Tibial nerve (tissue), 3 donors: ENCODE measurements at regions not wholly inside any gene's neighbourhood (a gene's known extent, or its start where the extent isn't known, plus 50 kb on each side); places are given as distances from the start of the nearest gene placed in this dataset.

Experiments
- CTCF ChIP-seq, 5 experiments: fragments of 200-600 bp in 3 of 5; fragments of 450-650 bp in 2 of 5; sonication (generic) in 3 of 5; IDR thresholded peaks; one replicate each; pipeline ENCODE4 v1.5.1; 2016 to 2019; ENCODE audit warnings: antibody characterized with exemption in 5 of 5, mild to moderate bottlenecking in 3 of 5, moderate library complexity in 2 of 5
- POLR2A ChIP-seq, 2 donors: fragments of 450-650 bp; IDR thresholded peaks; one replicate each; pipeline ENCODE4 v1.6.1; 2017; ENCODE audit warnings: antibody characterized with exemption in 2 of 2, mild to moderate bottlenecking in 2 of 2, moderate library complexity in 2 of 2

DNA sequence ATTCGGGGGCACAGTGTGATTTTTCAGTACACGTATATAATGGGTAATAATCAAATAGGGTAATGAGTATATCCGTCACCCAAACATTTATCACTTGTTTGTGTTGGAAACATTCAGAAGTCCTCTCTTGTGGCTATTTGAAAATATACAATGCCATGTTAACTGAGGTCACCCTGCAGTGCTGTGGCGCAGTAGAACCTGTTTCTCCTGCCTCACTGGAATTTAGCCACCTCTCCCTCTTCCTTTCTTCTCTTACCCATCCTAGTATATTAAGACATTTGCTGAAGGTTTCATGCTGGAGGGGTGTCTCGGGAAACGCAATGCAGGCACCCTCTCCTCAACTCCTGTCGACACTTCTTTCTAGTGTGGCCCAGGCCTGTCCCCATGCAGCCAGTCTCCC, 425.3 kb upstream of the MKI67 start:
- TF ChIP-seq CTCF (IDR thresholded peaks at IDR 0.05) (no peak), POLR2A (IDR thresholded peaks at IDR 0.05) (no peak)
